ENCODE measurements at regions not wholly inside any gene's neighbourhood (a gene's known extent, or its start where the extent isn't known, plus 50 kb on each side); places are given as distances from the start of the nearest gene placed in this dataset.

DNA sequence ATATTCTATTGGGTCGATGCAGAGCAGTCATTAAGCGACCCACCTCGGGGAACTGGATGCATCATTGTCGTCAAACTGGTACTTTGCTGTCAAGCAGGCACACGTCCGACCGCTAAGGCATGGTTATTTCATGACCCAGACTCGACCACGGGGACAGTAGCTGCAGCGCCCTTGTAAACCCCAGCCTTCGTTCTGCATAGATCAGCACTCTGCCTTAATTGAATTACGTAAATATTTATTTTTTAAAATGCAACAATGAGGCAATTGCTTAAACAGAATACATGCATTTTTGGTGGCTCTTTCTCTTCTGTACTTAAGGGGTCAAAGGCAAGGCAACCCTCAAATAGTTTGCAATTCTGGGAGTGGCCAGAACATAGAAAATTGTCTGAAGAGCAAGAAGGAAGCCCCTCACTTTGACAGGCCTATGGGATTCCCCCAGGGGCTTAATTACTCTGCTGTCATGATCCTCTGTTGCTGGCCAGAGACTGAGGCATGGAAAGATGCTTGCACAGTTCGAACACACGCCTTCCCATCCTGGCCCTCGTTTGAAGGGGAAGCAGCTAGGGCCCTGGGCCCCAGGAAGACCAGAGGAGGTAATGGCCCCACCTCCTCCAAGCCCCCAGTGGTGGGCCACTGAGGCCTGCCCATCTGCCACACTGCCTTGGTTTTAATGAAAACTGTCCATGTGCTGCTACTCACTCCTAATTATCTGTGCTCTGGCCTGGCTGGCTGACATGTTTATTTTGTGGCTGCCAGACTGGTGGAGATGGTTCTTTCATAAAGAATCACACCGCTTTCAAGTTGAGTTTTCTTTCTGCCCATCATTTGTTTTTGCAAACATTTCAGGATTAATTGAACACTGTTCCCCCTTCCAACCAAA, 169.7 kb upstream of the MAST4 start:
- TF ChIP-seq YY1 (IDR thresholded peaks at IDR 0.05; ENCODE audit: insufficient read depth, insufficient read length) (no peak), ZNF274 (IDR thresholded peaks at IDR 0.05; ENCODE audit: low read depth, low read length) (no peak), SUZ12 (IDR thresholded peaks at IDR 0.05; ENCODE audit: extremely low read depth, insufficient read depth, insufficient read length) (no peak)
